Caco-2 (cell line): ENCODE measurements at regions not wholly inside any gene's neighbourhood (a gene's known extent, or its start where the extent isn't known, plus 50 kb on each side); places are given as distances from the start of the nearest gene placed in this dataset.

Experiments
- BruUV-seq: library from RNA; stranded (reverse); fragments of 400-500 nt; replicated peaks from 2 replicates; lab custom pipeline; 2021; lab: Mats Ljungman, UMichigan
- CTCF ChIA-PET: fragments of 300-600 bp; sonication (Branson Sonifier 250); formaldehyde crosslinking; loops from one replicate; lab custom pipeline; 2022; ENCODE audit warnings: antibody characterized with exemption; lab: Charles Lee
- POLR2A ChIA-PET: fragments of 300-600 bp; sonication (Branson Sonifier 250); formaldehyde crosslinking; loops from one replicate; lab custom pipeline; 2022; ENCODE audit warnings: antibody characterized with exemption; lab: Charles Lee
- DNase-seq, 2 experiments: peaks; one replicate each; pipeline versions ENCODE4 v3.0.0 to v3.0.0-alpha.2; 2020 to 2022
- H3K27me3 ChIP-seq: replicated peaks from 2 replicates; pipeline ENCODE4 v1.6.0; 2011; ENCODE audit warnings: low read length; ENCODE audit not compliant: control insufficient read depth, insufficient read depth
- H3K36me3 ChIP-seq: 2 replicates; pipeline ENCODE4 v1.5.1; 2011; ENCODE audit warnings: low read length; ENCODE audit not compliant: control insufficient read depth, insufficient read depth
- H3K4me1 ChIP-seq: fragments of 250-450 bp; sonication (Bioruptor Pico); 2 replicates; pipeline ENCODE4 v1.5.1; 2020; ENCODE audit warnings: mild to moderate bottlenecking
- H3K4me3 ChIP-seq: 2 replicates; pipeline ENCODE4 v1.5.1; 2011; ENCODE audit warnings: low read depth, mild to moderate bottlenecking, control low read depth, low read length
- H3K9me3 ChIP-seq: fragments of 250-450 bp; sonication (Bioruptor Pico); 2 replicates; pipeline ENCODE4 v1.5.1; 2020; ENCODE audit warnings: mild to moderate bottlenecking, moderate library complexity
- H3K27ac Mint-ChIP-seq: one replicate; pipeline ENCODE4 v1.8.0; 2022; ENCODE audit warnings: mixed read lengths; ENCODE audit not compliant: unreplicated experiment
- H3K27me3 Mint-ChIP-seq: one replicate; pipeline ENCODE4 v1.8.0; 2022; ENCODE audit warnings: mixed read lengths; ENCODE audit not compliant: insufficient read depth, unreplicated experiment
- H3K36me3 Mint-ChIP-seq: one replicate; pipeline ENCODE4 v1.8.0; 2022; ENCODE audit warnings: mild to moderate bottlenecking, mixed read lengths; ENCODE audit not compliant: insufficient read depth, unreplicated experiment
- H3K4me1 Mint-ChIP-seq: one replicate; pipeline ENCODE4 v1.8.0; 2022; ENCODE audit warnings: low read depth, mixed read lengths; ENCODE audit not compliant: unreplicated experiment
- H3K4me3 Mint-ChIP-seq: one replicate; pipeline ENCODE4 v1.8.0; 2022; ENCODE audit warnings: mild to moderate bottlenecking, moderate library complexity, mixed read lengths; ENCODE audit not compliant: unreplicated experiment
- H3K9me3 Mint-ChIP-seq: one replicate; pipeline ENCODE4 v1.8.0; 2022; ENCODE audit warnings: mixed read lengths; ENCODE audit not compliant: unreplicated experiment
- CTCF ChIP-seq, 2 experiments: fragments of 200-600 bp in 1 of 2; IDR thresholded peaks; 1 replicate in 1 of 2; 2 replicates in 1 of 2; pipeline versions ENCODE4 v1.5.1 to v1.8.0; 2011 to 2022; ENCODE audit warnings: antibody characterized with exemption in 1 of 2, control low read depth in 1 of 2, inconsistent platforms in 1 of 2, low read depth in 1 of 2, low read length in 1 of 2, mild to moderate bottlenecking in 1 of 2, moderate library complexity in 1 of 2; ENCODE audit not compliant: insufficient read depth in 1 of 2, severe bottlenecking in 1 of 2, unreplicated experiment in 1 of 2
- intact Hi-C: fragments of 100-400 bp; cut with micrococcal nuclease; formaldehyde crosslinking; loops from one replicate; pipeline ENCODE4 v1.10.0; 2022; ENCODE audit not compliant: unreplicated experiment

GRCh38 chr16:56075732-56076388, 115.4 kb upstream of the GNAO1 start:
- no peaks in the 10 kb centered on the region for H3K9me3 ChIP-seq
- Mint-ChIP-seq H3K4me1 (no peaks in the 10 kb centered on the region), H3K4me3 (no peak overlapping the region), H3K27me3 (peaks cover 37% of the 10 kb centered on the region), H3K27ac (no peak overlapping the region), H3K9me3 (no peaks in the 10 kb centered on the region), H3K36me3 (no peaks in the 10 kb centered on the region)
- ChIA-PET CTCF (no interaction called here), POLR2A (no interaction called here)
- no peaks in the 10 kb centered on the region for H3K27me3 ChIP-seq
- no peaks in the 10 kb centered on the region for H3K36me3 ChIP-seq
- H3K4me3 ChIP-seq, result no peak overlapping the region
- no TSS peak for BruUV-seq
- intact Hi-C loops, result no loop called here
- no peak for TF ChIP-seq CTCF (IDR thresholded peaks at IDR 0.05; ENCODE audit: insufficient read depth in 1 of 2, low read depth in 1 of 2, low read length in 1 of 2, severe bottlenecking in 1 of 2, unreplicated experiment in 1 of 2)
- no peaks in the 10 kb centered on the region for H3K4me1 ChIP-seq
- DNase-seq, result no peak

GRCh38 chr16:56073508-56073907, 117.8 kb upstream of the GNAO1 start:
- no peak overlapping the region for H3K27ac Mint-ChIP-seq
- Histone ChIP-seq H3K4me3 (no peak overlapping the region), H3K27me3 (no peaks in the 10 kb centered on the region), H3K36me3 (no peaks in the 10 kb centered on the region), H3K4me1 (no peaks in the 10 kb centered on the region), H3K9me3 (no peaks in the 10 kb centered on the region)
- BruUV-seq, result no TSS peak
- DNase-seq, result no peak
- ChIA-PET CTCF (no interaction called here), POLR2A (no interaction called here)
- H3K4me1 Mint-ChIP-seq, result no peaks in the 10 kb centered on the region
- no peaks in the 10 kb centered on the region for H3K36me3 Mint-ChIP-seq
- H3K27me3 Mint-ChIP-seq, result peaks cover 27% of the 10 kb centered on the region
- H3K9me3 Mint-ChIP-seq, result no peaks in the 10 kb centered on the region
- H3K4me3 Mint-ChIP-seq, result no peak overlapping the region
- intact Hi-C loops, result no loop called here
- no peak for TF ChIP-seq CTCF (IDR thresholded peaks at IDR 0.05; ENCODE audit: insufficient read depth in 1 of 2, low read depth in 1 of 2, low read length in 1 of 2, severe bottlenecking in 1 of 2, unreplicated experiment in 1 of 2)

GRCh38 chr16:56072096-56072495, 119.2 kb upstream of the GNAO1 start:
- TF ChIP-seq CTCF (IDR thresholded peaks at IDR 0.05; ENCODE audit: insufficient read depth in 1 of 2, low read depth in 1 of 2, low read length in 1 of 2, severe bottlenecking in 1 of 2, unreplicated experiment in 1 of 2), result no peak
- H3K4me1 Mint-ChIP-seq, result no peaks in the 10 kb centered on the region
- no peaks in the 10 kb centered on the region for H3K4me1 ChIP-seq
- no peaks in the 10 kb centered on the region; the same call in 1 of the 2 replicates for H3K27me3 ChIP-seq
- no TSS peak for BruUV-seq
- H3K4me3 Mint-ChIP-seq, result no peak overlapping the region
- H3K36me3 Mint-ChIP-seq, result no peaks in the 10 kb centered on the region
- no peaks in the 10 kb centered on the region for H3K36me3 ChIP-seq
- ChIA-PET POLR2A (no interaction called here), CTCF (no interaction called here)
- H3K27me3 Mint-ChIP-seq, result peaks cover 30% of the 10 kb centered on the region
- no peak overlapping the region for H3K4me3 ChIP-seq
- H3K27ac Mint-ChIP-seq, result no peak overlapping the region
- no peak for DNase-seq
- intact Hi-C loops, result no loop called here
- no peaks in the 10 kb centered on the region for H3K9me3 ChIP-seq
- H3K9me3 Mint-ChIP-seq, result no peaks in the 10 kb centered on the region
